MCF 10A (cell line): ENCODE measurements at regions not wholly inside any gene's neighbourhood (a gene's known extent, or its start where the extent isn't known, plus 50 kb on each side); places are given as distances from the start of the nearest gene placed in this dataset.

Experiments
- BruUV-seq: library from RNA; stranded (reverse); fragments of 400-500 nt; replicated peaks from 2 replicates; lab custom pipeline; 2021; lab: Mats Ljungman, UMichigan
- CTCF ChIA-PET: fragments of 300-600 bp; sonication (Branson Sonifier 250); formaldehyde crosslinking; extraction: SDS; loops from one replicate; lab custom pipeline; 2021; ENCODE audit warnings: antibody characterized with exemption, inconsistent platforms; lab: Yijun Ruan, JAX
- POLR2A ChIA-PET: fragments of 300-600, 350-650 bp; sonication (Branson Sonifier 250); formaldehyde crosslinking; extraction: SDS; loops from one replicate; lab custom pipeline; 2020; ENCODE audit warnings: antibody characterized with exemption, inconsistent platforms; lab: Yijun Ruan, JAX
- DNase-seq: peaks from one replicate; pipeline ENCODE4 v3.0.0-alpha.2; 2018; ENCODE audit not compliant: unreplicated experiment
- H3K27ac Mint-ChIP-seq: one replicate; pipeline ENCODE4 v1.8.0; 2022; ENCODE audit warnings: mild to moderate bottlenecking, low read depth, mixed read lengths; ENCODE audit not compliant: unreplicated experiment
- H3K27me3 Mint-ChIP-seq: one replicate; pipeline ENCODE4 v1.8.0; 2022; ENCODE audit warnings: mixed read lengths; ENCODE audit not compliant: insufficient read depth, unreplicated experiment
- H3K36me3 Mint-ChIP-seq: one replicate; pipeline ENCODE4 v1.8.0; 2022; ENCODE audit warnings: mild to moderate bottlenecking, moderate library complexity, mixed read lengths; ENCODE audit not compliant: insufficient read depth, unreplicated experiment
- H3K4me1 Mint-ChIP-seq: one replicate; pipeline ENCODE4 v1.8.0; 2022; ENCODE audit warnings: mixed read lengths; ENCODE audit not compliant: insufficient read depth, unreplicated experiment
- H3K4me3 Mint-ChIP-seq: one replicate; pipeline ENCODE4 v1.8.0; 2022; ENCODE audit warnings: mild to moderate bottlenecking, moderate library complexity, mixed read lengths; ENCODE audit not compliant: unreplicated experiment
- H3K9me3 Mint-ChIP-seq: one replicate; pipeline ENCODE4 v1.8.0; 2022; ENCODE audit warnings: mixed read lengths; ENCODE audit not compliant: unreplicated experiment
- CTCF ChIP-seq: fragments of 200-600 bp; IDR thresholded peaks from one replicate; pipeline ENCODE4 v1.8.0; 2022; ENCODE audit warnings: antibody characterized with exemption, mild to moderate bottlenecking; ENCODE audit not compliant: unreplicated experiment
- intact Hi-C: fragments of 100-400 bp; cut with micrococcal nuclease; formaldehyde crosslinking; loops from 2 replicates; pipeline ENCODE4 v1.14.1; 2022

DNA sequence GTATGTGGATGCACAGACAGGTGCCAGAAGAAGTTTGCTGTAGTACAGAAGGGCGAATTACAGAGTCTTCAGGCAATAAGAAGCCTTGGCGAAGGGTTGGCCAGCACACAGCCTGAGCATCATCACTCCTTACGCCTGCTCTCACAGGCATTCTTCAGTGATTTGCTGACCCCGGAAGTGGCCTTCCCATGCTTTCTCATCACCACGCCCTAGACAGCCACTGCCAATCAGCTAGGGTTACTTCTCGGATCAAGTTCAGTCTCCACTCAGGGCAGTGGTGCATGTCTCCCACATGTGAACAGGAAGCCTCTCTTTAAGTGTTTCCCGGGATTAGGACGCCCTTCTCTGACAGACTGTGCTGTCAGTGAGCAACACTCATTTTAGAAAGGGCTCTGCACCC lies 81.8 kb downstream of the C1QL2 start:
- intact Hi-C loops = no loop called here
- H3K27ac Mint-ChIP-seq = no peak overlapping the region

GRCh38 chr2:119073213-119073612 lies 85.3 kb downstream of the C1QL2 start:
- Mint-ChIP-seq H3K4me1 (peaks cover 6% of the 10 kb centered on the region), H3K9me3 (no peaks in the 10 kb centered on the region), H3K27me3 (peaks cover 22% of the 10 kb centered on the region), H3K27ac (no peak overlapping the region), H3K4me3 (no peak overlapping the region), H3K36me3 (no peaks in the 10 kb centered on the region)
- intact Hi-C loops = no loop called here
- no peak for DNase-seq
- TF ChIP-seq CTCF = no peak
- ChIA-PET POLR2A (no interaction called here), CTCF (interaction anchor here (0.7 kb wide), 1 partner anchor 117 kb away, joined by 3 read pairs; no protein-coding TSS in a partner anchor)
- BruUV-seq = no TSS peak

More for the DNA sequence above, 81.8 kb downstream of the C1QL2 start:
- Mint-ChIP-seq H3K4me1 (no peaks in the 10 kb centered on the region), H3K4me3 (no peak overlapping the region), H3K36me3 (no peaks in the 10 kb centered on the region), H3K9me3 (no peaks in the 10 kb centered on the region), H3K27me3 (peaks cover 29% of the 10 kb centered on the region)
- no peak for TF ChIP-seq CTCF
- ChIA-PET POLR2A (no interaction called here), CTCF (interaction anchor here (0.6 to 0.7 kb wide), 2 partner anchors 11 to 94 kb away, joined by 3 to 4 read pairs; no protein-coding TSS in a partner anchor)
- DNase-seq = no peak
- no TSS peak for BruUV-seq

- no peak overlapping the region for H3K27ac Mint-ChIP-seq
- CTCF ChIA-PET = interaction anchor here (0.7 to 1.7 kb wide), 3 partner anchors 15 to 1673 kb away, joined by 3 to 4 read pairs (median 3); no protein-coding TSS in a partner anchor
Observed at GRCh38 chr2:119071476-119071875, 87.1 kb downstream of the C1QL2 start.

GRCh38 chr2:119069781-119070180 lies 88.8 kb downstream of the C1QL2 start:
- H3K27ac Mint-ChIP-seq = no peak overlapping the region
- no peaks in the 10 kb centered on the region for H3K9me3 Mint-ChIP-seq
- H3K4me3 Mint-ChIP-seq = no peak overlapping the region
- no peaks in the 10 kb centered on the region for H3K36me3 Mint-ChIP-seq
- ChIA-PET POLR2A (interaction anchor here (0.6 kb wide), 1 partner anchor 294 kb away, joined by 3 read pairs; no protein-coding TSS in a partner anchor), CTCF (interaction anchor here (0.7 to 1.7 kb wide), 4 partner anchors 36 to 280 kb away, joined by 3 to 4 read pairs (median 4); no protein-coding TSS in a partner anchor)
- H3K4me1 Mint-ChIP-seq = peaks cover 6% of the 10 kb centered on the region
- intact Hi-C loops = no loop called here
- TF ChIP-seq CTCF = no peak
- no peaks in the 10 kb centered on the region for H3K27me3 Mint-ChIP-seq
- BruUV-seq = no TSS peak
- no peak for DNase-seq

More at GRCh38 chr2:119071476-119071875, 87.1 kb downstream of the C1QL2 start:
- intact Hi-C loops = no loop called here
- no peaks in the 10 kb centered on the region for H3K36me3 Mint-ChIP-seq
- H3K4me3 Mint-ChIP-seq = no peak overlapping the region
- no TSS peak for BruUV-seq
- no peak for DNase-seq
- H3K27me3 Mint-ChIP-seq = peaks cover 9% of the 10 kb centered on the region
- POLR2A ChIA-PET = no interaction called here
- peaks cover 6% of the 10 kb centered on the region for H3K4me1 Mint-ChIP-seq
- TF ChIP-seq CTCF = no peak
- no peaks in the 10 kb centered on the region for H3K9me3 Mint-ChIP-seq
